Activated CD8-positive, alpha-beta T cell treated with anti-CD3 and anti-CD28 coated beads for 36 hours (primary cell): ENCODE measurements at regions not wholly inside any gene's neighbourhood (a gene's known extent, or its start where the extent isn't known, plus 50 kb on each side); places are given as distances from the start of the nearest gene placed in this dataset.

ENCODE experiments used
- ATAC-seq: fragments of 200-7000 bp; cut with Tn5 transposase; one replicate; pipeline ENCODE4 v1.10.0; 2021; ENCODE audit warnings: mild to moderate bottlenecking, moderate library complexity
- CTCF ChIA-PET: fragments of 350-600 bp; sonication (Branson Sonifier 250); formaldehyde crosslinking; loops from one replicate; lab custom pipeline; 2021; ENCODE audit warnings: antibody characterized with exemption; lab: Charles Lee
- POLR2A ChIA-PET: fragments of 350-600 bp; sonication (Branson Sonifier 250); formaldehyde crosslinking; loops from one replicate; lab custom pipeline; 2021; ENCODE audit warnings: antibody characterized with exemption; lab: Charles Lee
- DNase-seq: peaks from one replicate; pipeline ENCODE4 v3.0.0-alpha.2; 2020
- H3K27ac Mint-ChIP-seq: one replicate; pipeline ENCODE4 v1.8.0; 2021; ENCODE audit warnings: mild to moderate bottlenecking, mixed read lengths
- H3K27me3 Mint-ChIP-seq: one replicate; pipeline ENCODE4 v1.8.0; 2021; ENCODE audit warnings: mixed read lengths
- H3K36me3 Mint-ChIP-seq: one replicate; pipeline ENCODE4 v1.8.0; 2021; ENCODE audit warnings: low read depth, mixed read lengths
- H3K4me1 Mint-ChIP-seq: one replicate; pipeline ENCODE4 v1.8.0; 2021; ENCODE audit warnings: low read depth, mixed read lengths
- H3K4me3 Mint-ChIP-seq: one replicate; pipeline ENCODE4 v1.8.0; 2021; ENCODE audit warnings: mild to moderate bottlenecking, moderate library complexity, mixed read lengths
- H3K9me3 Mint-ChIP-seq: one replicate; pipeline ENCODE4 v1.8.0; 2021; ENCODE audit warnings: mixed read lengths
- intact Hi-C: fragments of 100-400 bp; cut with micrococcal nuclease; formaldehyde crosslinking; loops from one replicate; pipeline ENCODE4 v1.10.0; 2022
- TF ChIP-seq, protein P1 (sequence below): fragments of 200-600 bp; IDR thresholded peaks from one replicate; pipeline ENCODE4 v1.8.0; 2022; ENCODE audit warnings: antibody characterized with exemption, mild to moderate bottlenecking

DNA sequence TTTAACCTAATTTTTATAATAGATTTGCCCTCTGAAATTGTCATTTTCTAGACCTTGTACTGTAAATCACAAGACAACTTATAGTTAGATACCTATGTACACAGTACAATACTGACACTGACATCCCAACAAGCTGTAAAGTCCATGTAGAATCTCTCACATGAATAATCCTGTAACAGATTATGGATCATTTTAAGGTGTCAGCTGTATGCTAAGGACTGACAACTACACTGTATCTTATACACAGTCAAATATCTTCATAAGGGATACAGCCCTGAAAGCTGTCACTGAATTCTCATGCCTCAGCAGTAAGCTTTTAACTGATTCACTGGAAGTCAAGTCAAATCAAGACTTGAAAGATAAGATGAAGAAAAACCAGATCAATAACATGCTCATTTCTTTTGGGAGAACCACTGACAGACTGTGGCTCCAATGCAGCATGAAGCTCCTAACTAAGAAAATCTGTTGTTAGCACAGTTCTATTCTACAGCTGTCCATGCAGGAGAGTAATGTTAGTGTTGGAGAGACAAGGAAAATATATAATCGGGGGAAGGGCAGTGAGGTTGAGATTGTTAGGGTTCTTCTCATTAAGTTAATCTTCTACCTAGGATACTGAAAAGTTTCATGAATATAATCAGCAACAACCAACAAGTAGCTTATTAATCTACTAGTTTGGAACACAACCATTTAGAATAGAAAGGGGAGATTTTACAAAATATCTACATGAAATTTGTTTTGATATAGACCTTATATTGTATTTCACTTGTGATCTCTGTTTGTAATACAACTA lies 612.0 kb downstream of the PCDH18 start:
- POLR2A ChIA-PET, result no interaction called here
- CTCF ChIA-PET, result no interaction called here

DNA sequence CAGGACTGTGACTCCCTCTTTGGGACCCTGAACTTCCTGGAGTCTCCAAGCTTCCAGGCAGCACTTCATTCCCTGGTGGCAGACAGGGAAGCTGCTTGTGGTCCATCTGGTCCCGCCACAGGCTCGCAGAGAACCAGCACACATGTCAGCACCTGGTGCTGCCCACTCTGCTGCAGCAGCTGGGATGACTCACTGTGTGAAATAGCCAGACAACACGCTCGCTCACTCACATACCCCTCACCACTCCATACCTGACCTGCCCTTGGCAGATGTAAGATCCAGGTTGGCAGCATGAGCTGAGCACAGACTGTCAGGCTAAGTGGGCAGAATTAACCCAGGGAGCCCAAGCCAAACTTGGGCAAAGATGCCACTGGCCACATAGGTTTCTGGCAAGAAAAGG lies 613.5 kb downstream of the PCDH18 start:
- Mint-ChIP-seq H3K27me3 (no peaks in the 10 kb centered on the region), H3K27ac (no peak overlapping the region), H3K4me1 (no peaks in the 10 kb centered on the region), H3K36me3 (no peaks in the 10 kb centered on the region), H3K4me3 (no peak overlapping the region), H3K9me3 (no peaks in the 10 kb centered on the region)
- intact Hi-C loops, result no loop called here
- POLR2A ChIA-PET, result no interaction called here
- DNase-seq (no peak), ATAC-seq (no peak)
- TF ChIP-seq, protein P1, sequence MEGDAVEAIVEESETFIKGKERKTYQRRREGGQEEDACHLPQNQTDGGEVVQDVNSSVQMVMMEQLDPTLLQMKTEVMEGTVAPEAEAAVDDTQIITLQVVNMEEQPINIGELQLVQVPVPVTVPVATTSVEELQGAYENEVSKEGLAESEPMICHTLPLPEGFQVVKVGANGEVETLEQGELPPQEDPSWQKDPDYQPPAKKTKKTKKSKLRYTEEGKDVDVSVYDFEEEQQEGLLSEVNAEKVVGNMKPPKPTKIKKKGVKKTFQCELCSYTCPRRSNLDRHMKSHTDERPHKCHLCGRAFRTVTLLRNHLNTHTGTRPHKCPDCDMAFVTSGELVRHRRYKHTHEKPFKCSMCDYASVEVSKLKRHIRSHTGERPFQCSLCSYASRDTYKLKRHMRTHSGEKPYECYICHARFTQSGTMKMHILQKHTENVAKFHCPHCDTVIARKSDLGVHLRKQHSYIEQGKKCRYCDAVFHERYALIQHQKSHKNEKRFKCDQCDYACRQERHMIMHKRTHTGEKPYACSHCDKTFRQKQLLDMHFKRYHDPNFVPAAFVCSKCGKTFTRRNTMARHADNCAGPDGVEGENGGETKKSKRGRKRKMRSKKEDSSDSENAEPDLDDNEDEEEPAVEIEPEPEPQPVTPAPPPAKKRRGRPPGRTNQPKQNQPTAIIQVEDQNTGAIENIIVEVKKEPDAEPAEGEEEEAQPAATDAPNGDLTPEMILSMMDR, result no peak
- CTCF ChIA-PET, result no interaction called here

More for the DNA sequence above, 612.0 kb downstream of the PCDH18 start:
- H3K27ac Mint-ChIP-seq, result no peak overlapping the region
- H3K36me3 Mint-ChIP-seq, result no peaks in the 10 kb centered on the region
- no peak overlapping the region for H3K4me3 Mint-ChIP-seq
- DNase-seq (no peak), ATAC-seq (no peak)
- H3K27me3 Mint-ChIP-seq, result no peaks in the 10 kb centered on the region
- TF ChIP-seq, protein P1, result no peak
- H3K9me3 Mint-ChIP-seq, result no peaks in the 10 kb centered on the region
- no peaks in the 10 kb centered on the region for H3K4me1 Mint-ChIP-seq
- intact Hi-C loops, result no loop called here

DNA sequence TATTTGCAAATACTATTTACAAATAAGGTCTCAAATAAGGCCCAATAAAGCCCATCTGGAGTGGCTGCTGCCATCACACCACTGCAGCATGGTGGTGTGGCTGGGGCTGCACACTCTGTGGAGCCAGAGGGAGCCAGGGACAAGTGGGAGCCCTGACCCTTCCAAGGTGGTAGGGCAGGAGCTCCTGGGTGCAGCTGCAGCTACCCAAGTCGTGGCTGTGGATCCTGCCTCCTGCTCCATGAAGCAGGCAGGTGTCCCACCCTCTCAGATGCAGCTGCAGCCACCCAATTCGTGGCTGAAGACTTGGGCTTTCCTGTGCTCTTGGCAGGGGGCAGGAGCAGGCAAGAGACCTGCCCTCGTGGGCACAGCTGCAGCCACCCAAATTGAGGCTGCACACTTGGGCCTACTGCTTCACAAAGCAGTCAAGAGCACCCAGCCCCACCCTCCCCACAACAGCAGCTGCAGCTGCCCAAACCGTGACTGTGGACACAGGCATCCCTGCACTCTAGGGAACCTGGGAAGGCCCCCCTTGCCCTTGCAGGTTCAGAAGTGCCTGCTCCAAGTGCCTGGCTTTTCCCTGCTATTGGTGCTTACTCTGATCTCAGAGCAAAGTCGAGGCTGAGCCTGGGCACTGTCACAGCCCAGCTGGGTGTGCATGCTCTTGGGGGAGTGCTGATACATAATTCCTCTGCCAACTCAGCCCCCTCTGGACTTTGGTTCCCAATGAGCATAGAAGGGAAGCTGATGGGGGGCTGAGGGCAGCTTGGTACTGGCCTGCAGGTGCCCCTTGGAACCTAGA lies 614.8 kb downstream of the PCDH18 start:
- TF ChIP-seq, protein P1, result no peak
- H3K9me3 Mint-ChIP-seq, result no peaks in the 10 kb centered on the region
- H3K4me3 Mint-ChIP-seq, result no peak overlapping the region

DNA sequence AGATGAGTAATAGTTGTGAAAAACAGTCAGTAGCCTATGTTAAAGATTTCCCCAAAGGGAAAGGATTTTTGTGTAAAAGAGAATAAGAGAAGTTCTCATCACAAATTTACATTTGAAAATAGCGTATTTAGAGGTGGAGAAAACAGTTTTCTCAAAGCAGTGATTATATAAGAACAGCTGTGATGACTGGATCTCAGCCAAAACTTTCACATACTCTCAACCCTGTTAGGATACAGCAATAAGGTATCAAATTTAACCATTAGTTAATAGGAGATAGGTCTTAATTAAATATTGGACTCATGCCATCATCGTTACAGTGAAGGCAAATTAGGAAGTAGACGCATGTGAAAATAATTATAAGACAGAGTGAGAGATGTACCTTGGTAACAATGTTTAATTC lies 622.7 kb downstream of the PCDH18 start:
- DNase-seq, result no peak
- TF ChIP-seq, protein P1, result no peak
- Mint-ChIP-seq H3K27me3 (no peaks in the 10 kb centered on the region), H3K4me1 (no peaks in the 10 kb centered on the region), H3K36me3 (no peaks in the 10 kb centered on the region), H3K9me3 (peaks cover 2% of the 10 kb centered on the region), H3K4me3 (no peak overlapping the region), H3K27ac (no peak overlapping the region)
- POLR2A ChIA-PET, result no interaction called here
- no peak for ATAC-seq
- intact Hi-C loops, result no loop called here
- CTCF ChIA-PET, result no interaction called here

More for the DNA sequence above, 614.8 kb downstream of the PCDH18 start:
- H3K36me3 Mint-ChIP-seq, result no peaks in the 10 kb centered on the region
- intact Hi-C loops, result no loop called here
- no peak for DNase-seq
- ChIA-PET CTCF (no interaction called here), POLR2A (no interaction called here)
- no peak overlapping the region for H3K27ac Mint-ChIP-seq
- no peak for ATAC-seq
- no peaks in the 10 kb centered on the region for H3K4me1 Mint-ChIP-seq
- H3K27me3 Mint-ChIP-seq, result no peaks in the 10 kb centered on the region

DNA sequence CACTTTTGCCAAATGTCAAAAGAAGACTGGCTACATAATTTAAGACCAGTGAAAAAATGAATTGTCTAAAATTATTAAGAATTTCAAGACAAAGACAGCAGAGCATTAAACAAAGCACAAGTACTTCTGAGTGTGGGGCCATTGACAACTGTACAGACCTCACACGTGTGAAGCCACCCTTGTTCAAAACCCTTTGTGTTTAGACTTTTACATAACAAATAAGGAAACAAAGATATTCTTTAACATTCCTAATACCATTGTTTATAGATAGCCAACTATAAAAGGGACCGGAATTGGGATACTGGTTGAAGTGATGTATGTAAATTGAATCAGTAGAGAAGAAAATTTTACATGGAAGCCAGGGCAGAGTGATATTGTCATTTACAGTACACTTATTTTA lies 624.2 kb downstream of the PCDH18 start:
- TF ChIP-seq, protein P1, result no peak
- no peaks in the 10 kb centered on the region for H3K4me1 Mint-ChIP-seq
- H3K4me3 Mint-ChIP-seq, result no peak overlapping the region
- intact Hi-C loops, result no loop called here
- H3K36me3 Mint-ChIP-seq, result no peaks in the 10 kb centered on the region
- no peaks in the 10 kb centered on the region for H3K27me3 Mint-ChIP-seq
- peaks cover 2% of the 10 kb centered on the region for H3K9me3 Mint-ChIP-seq
- ATAC-seq (no peak), DNase-seq (no peak)
- CTCF ChIA-PET, result no interaction called here
- no peak overlapping the region for H3K27ac Mint-ChIP-seq
- POLR2A ChIA-PET, result no interaction called here
